T-cell (primary cell): ENCODE measurements at regions not wholly inside any gene's neighbourhood (a gene's known extent, or its start where the extent isn't known, plus 50 kb on each side); places are given as distances from the start of the nearest gene placed in this dataset.

Experiments
- ATAC-seq, 4 experiments: fragments of 200-7000 bp in 3 of 4; fragments of 150-1000 bp in 1 of 4; cut with Tn5 transposase; replicated peaks in 1 of 4; 1 replicate in 3 of 4; 2 replicates in 1 of 4; pipeline ENCODE4 v1.10.0; 2021; ENCODE audit warnings: moderate library complexity in 3 of 4, mild to moderate bottlenecking in 2 of 4, moderate number of reproducible peaks in 1 of 4
- CTCF ChIA-PET, 2 donors: fragments of 300-600 bp; sonication (Branson Sonifier 250); formaldehyde crosslinking; loops; one replicate each; lab custom pipeline; 2022; ENCODE audit warnings: antibody characterized with exemption in 2 of 2; lab: Charles Lee
- POLR2A ChIA-PET, 2 donors: fragments of 300-600 bp; sonication (Branson Sonifier 250); formaldehyde crosslinking; loops; one replicate each; lab custom pipeline; 2022; ENCODE audit warnings: antibody characterized with exemption in 2 of 2; lab: Charles Lee
- DNase-seq, 35 experiments: peaks; one replicate each; pipeline versions ENCODE4 v3.0.0 to v3.0.0-alpha.2; 2013 to 2023
- H3K27ac ChIP-seq: one replicate; pipeline ENCODE4 v1.5.1; 2013; ENCODE audit warnings: low read length
- H3K27me3 ChIP-seq, 2 experiments: replicated peaks in 1 of 2; 1 replicate in 1 of 2; 2 replicates in 1 of 2; pipeline versions ENCODE4 v1.6.1 to v1.7.0; 2013; ENCODE audit warnings: low read length in 1 of 2, mixed read lengths in 1 of 2; ENCODE audit not compliant: control insufficient read depth in 2 of 2, insufficient read depth in 2 of 2; ENCODE audit errors: extremely low read depth in 1 of 2
- H3K36me3 ChIP-seq, 2 donors: 1 replicate in 1 of 2; 2 replicates in 1 of 2; pipeline versions ENCODE4 v1.6.1 to v1.7.0; 2013; ENCODE audit warnings: low read length in 1 of 2; ENCODE audit not compliant: control insufficient read depth in 2 of 2, insufficient read depth in 1 of 2; ENCODE audit errors: extremely low read depth in 1 of 2
- H3K4me1 ChIP-seq, 2 experiments: 1 replicate in 1 of 2; 2 replicates in 1 of 2; pipeline versions ENCODE4 v1.6.1 to v1.7.0; 2013; ENCODE audit warnings: low read length in 2 of 2, mixed read lengths in 1 of 2; ENCODE audit not compliant: insufficient read depth in 2 of 2, control insufficient read depth in 1 of 2; ENCODE audit errors: extremely low read depth in 1 of 2
- H3K4me3 ChIP-seq, 2 donors: 1 replicate in 1 of 2; 2 replicates in 1 of 2; pipeline versions ENCODE4 v1.5.1 to v1.7.0; 2013; ENCODE audit warnings: mild to moderate bottlenecking in 2 of 2, low read length in 1 of 2, moderate library complexity in 1 of 2; ENCODE audit not compliant: control insufficient read depth in 1 of 2; ENCODE audit errors: extremely low read depth in 1 of 2
- H3K9me3 ChIP-seq: 2 replicates; pipeline ENCODE4 v1.7.0; 2013
- H3K27ac Mint-ChIP-seq, 2 donors: one replicate each; pipeline ENCODE4 v1.8.0; 2020 to 2021; ENCODE audit warnings: mild to moderate bottlenecking in 2 of 2, mixed read lengths in 2 of 2
- H3K27me3 Mint-ChIP-seq, 2 donors: one replicate each; pipeline ENCODE4 v1.8.0; 2021 to 2022; ENCODE audit warnings: mixed read lengths in 2 of 2
- H3K36me3 Mint-ChIP-seq: one replicate; pipeline ENCODE4 v1.8.0; 2021; ENCODE audit warnings: mixed read lengths
- H3K4me1 Mint-ChIP-seq, 3 donors: one replicate each; pipeline ENCODE4 v1.8.0; 2020 to 2022; ENCODE audit warnings: mixed read lengths in 3 of 3, mild to moderate bottlenecking in 1 of 3
- H3K4me3 Mint-ChIP-seq, 3 donors: one replicate each; pipeline ENCODE4 v1.8.0; 2020 to 2022; ENCODE audit warnings: mild to moderate bottlenecking in 3 of 3, mixed read lengths in 3 of 3, moderate library complexity in 3 of 3
- H3K9me3 Mint-ChIP-seq, 3 donors: one replicate each; pipeline ENCODE4 v1.8.0; 2020 to 2022; ENCODE audit warnings: mixed read lengths in 3 of 3
- WGBS: methylation state at CpG from one replicate; pipeline ENCODE4 v1.1.5; 2013; ENCODE audit warnings: missing lambda C conversion rate; ENCODE audit not compliant: insufficient coverage; 5-methylcytosine and 5-hydroxymethylcytosine counted together

GRCh38 chr1:79847700-79848099 lies 841.2 kb upstream of the ADGRL4 start:
- DNase-seq (no peak), ATAC-seq (no peak)
- no peaks in the 10 kb centered on the region for H3K27me3 ChIP-seq
- Mint-ChIP-seq H3K36me3 (no peaks in the 10 kb centered on the region), H3K4me3 (no peak overlapping the region), H3K4me1 (no peaks in the 10 kb centered on the region), H3K27ac (no peak overlapping the region), H3K9me3 (peaks cover 0 to 15% (median 4%) of the 10 kb centered on the region in 3 donors), H3K27me3 (no peaks in the 10 kb centered on the region)
- H3K9me3 ChIP-seq: no peaks in the 10 kb centered on the region
- H3K36me3 ChIP-seq: no peaks in the 10 kb centered on the region
- no peaks in the 10 kb centered on the region for H3K4me1 ChIP-seq
- 83% methylated on average over 5 of the region's 5 CpGs for WGBS
- no peak overlapping the region for H3K27ac ChIP-seq
- ChIA-PET POLR2A (no interaction called here), CTCF (no interaction called here)
- no peak overlapping the region for H3K4me3 ChIP-seq

- WGBS: no CpG with 5 or more reads among the region's 1 CpG
- no peaks in the 10 kb centered on the region for H3K4me1 Mint-ChIP-seq
- Histone ChIP-seq H3K9me3 (no peaks in the 10 kb centered on the region), H3K4me3 (no peak overlapping the region), H3K4me1 (no peaks in the 10 kb centered on the region), H3K27ac (no peak overlapping the region), H3K36me3 (no peaks in the 10 kb centered on the region), H3K27me3 (no peaks in the 10 kb centered on the region)
- no peaks in the 10 kb centered on the region for H3K27me3 Mint-ChIP-seq
- ATAC-seq (no peak), DNase-seq (no peak)
- H3K9me3 Mint-ChIP-seq: peaks cover 4 to 15% (median 4%) of the 10 kb centered on the region in 3 donors
- H3K27ac Mint-ChIP-seq: no peak overlapping the region
- CTCF ChIA-PET: no interaction called here
- no peaks in the 10 kb centered on the region for H3K36me3 Mint-ChIP-seq
- POLR2A ChIA-PET: no interaction called here
- no peak overlapping the region for H3K4me3 Mint-ChIP-seq
Measured at GRCh38 chr1:79845936-79846335, 839.4 kb upstream of the ADGRL4 start.

GRCh38 chr1:79842811-79843210 lies 836.3 kb upstream of the ADGRL4 start:
- CTCF ChIA-PET: no interaction called here
- Histone ChIP-seq H3K36me3 (no peaks in the 10 kb centered on the region), H3K9me3 (no peaks in the 10 kb centered on the region), H3K27ac (no peak overlapping the region), H3K4me3 (no peak overlapping the region), H3K4me1 (no peaks in the 10 kb centered on the region), H3K27me3 (no peaks in the 10 kb centered on the region)
- no peak overlapping the region for H3K4me3 Mint-ChIP-seq
- peaks cover 0 to 12% (median 8%) of the 10 kb centered on the region in 3 donors for H3K9me3 Mint-ChIP-seq
- no peak overlapping the region for H3K27ac Mint-ChIP-seq
- no peaks in the 10 kb centered on the region for H3K36me3 Mint-ChIP-seq
- no peaks in the 10 kb centered on the region for H3K4me1 Mint-ChIP-seq
- no peaks in the 10 kb centered on the region for H3K27me3 Mint-ChIP-seq
- DNase-seq (no peak), ATAC-seq (no peak)
- POLR2A ChIA-PET: no interaction called here
- WGBS: no CpG with 5 or more reads among the region's 4 CpGs

DNA sequence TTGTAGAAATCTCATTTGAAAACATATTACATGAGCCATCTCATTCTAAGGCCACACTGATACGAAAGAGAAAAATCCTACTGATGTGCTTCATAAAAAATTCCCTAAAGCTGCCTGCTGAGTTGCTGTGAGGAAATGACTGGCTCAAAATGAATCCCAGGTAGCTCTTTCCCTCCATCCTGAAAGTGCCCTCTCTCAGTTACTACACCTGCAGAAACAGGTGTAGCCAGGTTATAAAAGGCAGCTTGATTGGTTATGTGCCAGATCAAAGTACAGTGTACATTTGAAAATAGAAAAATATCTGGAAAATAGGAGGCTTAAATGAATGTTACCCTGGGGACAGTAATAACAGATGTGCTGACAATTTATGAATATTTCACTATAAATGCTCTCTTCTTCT lies 833.4 kb upstream of the ADGRL4 start:
- CTCF ChIA-PET: no interaction called here
- H3K36me3 Mint-ChIP-seq: no peaks in the 10 kb centered on the region

GRCh38 chr1:79827446-79827845 lies 820.9 kb upstream of the ADGRL4 start:
- ChIA-PET POLR2A (no interaction called here), CTCF (no interaction called here)
- H3K36me3 Mint-ChIP-seq: no peaks in the 10 kb centered on the region
- peaks cover 3 to 7% (median 5%) of the 10 kb centered on the region in 3 donors for H3K9me3 Mint-ChIP-seq
- H3K4me1 Mint-ChIP-seq: no peaks in the 10 kb centered on the region
- ATAC-seq: no peak
- Histone ChIP-seq H3K4me1 (no peaks in the 10 kb centered on the region), H3K27me3 (no peaks in the 10 kb centered on the region), H3K4me3 (no peak overlapping the region), H3K36me3 (no peaks in the 10 kb centered on the region), H3K27ac (no peak overlapping the region), H3K9me3 (no peaks in the 10 kb centered on the region)
- H3K27me3 Mint-ChIP-seq: no peaks in the 10 kb centered on the region
- H3K27ac Mint-ChIP-seq: no peak overlapping the region
- H3K4me3 Mint-ChIP-seq: no peak overlapping the region
- no CpG with 5 or more reads among the region's 2 CpGs for WGBS
- DNase-seq: no peak

More for the DNA sequence above, 833.4 kb upstream of the ADGRL4 start:
- no CpG with 5 or more reads among the region's 1 CpG for WGBS
- no peaks in the 10 kb centered on the region for H3K27me3 Mint-ChIP-seq
- H3K4me1 ChIP-seq: no peaks in the 10 kb centered on the region
- POLR2A ChIA-PET: no interaction called here
- peaks cover 0 to 16% (median 10%) of the 10 kb centered on the region in 3 donors for H3K9me3 Mint-ChIP-seq
- ATAC-seq (no peak), DNase-seq (no peak)
- H3K4me1 Mint-ChIP-seq: no peaks in the 10 kb centered on the region
- no peaks in the 10 kb centered on the region for H3K36me3 ChIP-seq
- H3K27ac ChIP-seq: no peak overlapping the region
- no peaks in the 10 kb centered on the region for H3K27me3 ChIP-seq
- H3K4me3 Mint-ChIP-seq: no peak overlapping the region
- H3K27ac Mint-ChIP-seq: no peak overlapping the region
- H3K4me3 ChIP-seq: no peak overlapping the region
- H3K9me3 ChIP-seq: no peaks in the 10 kb centered on the region

DNA sequence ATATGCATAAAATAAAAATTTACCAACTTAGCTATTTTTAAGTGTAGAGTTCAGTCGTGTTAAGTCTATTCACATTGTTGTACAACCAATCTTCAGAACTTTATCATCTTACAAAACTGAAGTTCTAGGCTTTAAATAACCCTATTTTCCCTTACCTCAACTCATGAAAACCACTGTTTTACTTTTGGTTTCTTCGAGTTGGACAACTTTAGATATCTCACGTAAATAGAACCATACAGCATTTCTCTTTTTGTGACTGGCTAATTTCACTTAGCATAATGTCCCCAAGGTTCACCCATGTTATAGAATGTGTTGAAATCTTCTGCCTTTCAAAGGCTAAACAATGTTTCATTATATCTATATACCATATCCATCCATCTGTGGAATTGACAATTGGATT lies 819.0 kb upstream of the ADGRL4 start:
- Mint-ChIP-seq H3K9me3 (peaks cover 5 to 10% (median 7%) of the 10 kb centered on the region in 3 donors), H3K27ac (no peak overlapping the region), H3K36me3 (no peaks in the 10 kb centered on the region), H3K27me3 (no peaks in the 10 kb centered on the region), H3K4me3 (no peak overlapping the region), H3K4me1 (no peaks in the 10 kb centered on the region)
- H3K27ac ChIP-seq: no peak overlapping the region
- ATAC-seq: no peak
- no CpG with 5 or more reads among the region's 3 CpGs for WGBS
- no peaks in the 10 kb centered on the region for H3K36me3 ChIP-seq
- no peak overlapping the region for H3K4me3 ChIP-seq
- POLR2A ChIA-PET: no interaction called here
- H3K9me3 ChIP-seq: no peaks in the 10 kb centered on the region
- no peaks in the 10 kb centered on the region for H3K4me1 ChIP-seq
- H3K27me3 ChIP-seq: no peaks in the 10 kb centered on the region
- CTCF ChIA-PET: no interaction called here
- no peak for DNase-seq

DNA sequence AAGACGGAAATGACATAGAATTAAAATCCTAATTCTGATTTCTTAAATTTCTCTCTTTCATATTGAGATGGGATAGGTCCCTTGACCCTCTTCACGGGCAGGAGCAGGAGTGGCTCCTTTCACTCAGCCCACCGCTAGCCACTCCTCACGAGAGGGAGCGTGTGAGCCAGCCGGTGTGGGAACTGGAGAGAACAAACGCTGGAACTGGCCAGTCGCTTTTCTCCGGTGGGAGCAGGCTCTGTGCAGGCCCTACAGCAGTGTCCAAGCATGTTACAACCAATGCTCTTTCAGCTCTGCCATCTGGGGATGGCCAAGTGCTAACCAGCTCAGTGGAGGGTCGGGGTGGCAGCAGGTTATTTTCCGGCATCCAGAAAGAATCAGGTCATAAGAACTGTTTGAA lies 815.5 kb upstream of the ADGRL4 start:
- H3K36me3 Mint-ChIP-seq: no peaks in the 10 kb centered on the region
- H3K9me3 Mint-ChIP-seq: peaks cover 9 to 18% (median 18%) of the 10 kb centered on the region in 3 donors
- no peak for DNase-seq
- H3K27me3 Mint-ChIP-seq: no peaks in the 10 kb centered on the region
- no peak overlapping the region for H3K27ac ChIP-seq
- POLR2A ChIA-PET: no interaction called here
- H3K9me3 ChIP-seq: no peaks in the 10 kb centered on the region
- no peaks in the 10 kb centered on the region for H3K4me1 Mint-ChIP-seq
- no peak overlapping the region for H3K4me3 Mint-ChIP-seq
- no peak overlapping the region for H3K4me3 ChIP-seq
- no peaks in the 10 kb centered on the region for H3K36me3 ChIP-seq
- H3K4me1 ChIP-seq: no peaks in the 10 kb centered on the region
- no peaks in the 10 kb centered on the region for H3K27me3 ChIP-seq
- WGBS: 88% methylated on average over 9 of the region's 11 CpGs
- CTCF ChIA-PET: interaction anchor here in 1 of 2 donors (0.7 kb wide), 1 partner anchor 24 kb away, joined by 3 read pairs; no protein-coding TSS in a partner anchor
- ATAC-seq: no peak
- no peak overlapping the region for H3K27ac Mint-ChIP-seq
